Uterus (tissue), 3 donors: ENCODE measurements at regions not wholly inside any gene's neighbourhood (a gene's known extent, or its start where the extent isn't known, plus 50 kb on each side); places are given as distances from the start of the nearest gene placed in this dataset.
"Not testable (repeated sequence)": the region's sequence is repeated elsewhere in the genome, so short reads cannot be mapped to it uniquely, and the experiment has no call there.

Experiments
- DNase-seq, 2 donors: peaks; one replicate each; pipeline ENCODE4 v3.0.0-alpha.2; 2019 to 2020
- H3K27ac ChIP-seq, 2 donors: fragments of 200-600 bp; sonication (generic); 1 replicate in 1 of 2; 2 replicates in 1 of 2; pipeline ENCODE4 v1.5.1; 2016 to 2018
- H3K27me3 ChIP-seq, 2 donors: fragments of 200-600 bp; sonication (generic); one replicate each; pipeline ENCODE4 v1.5.1; 2018 to 2019; ENCODE audit warnings: control low read depth in 1 of 2
- H3K36me3 ChIP-seq, 2 donors: fragments of 200-600 bp; sonication (generic); one replicate each; pipeline ENCODE4 v1.5.1; 2019; ENCODE audit warnings: control low read depth in 1 of 2
- H3K4me1 ChIP-seq, 2 donors: fragments of 200-600 bp; sonication (generic); one replicate each; pipeline ENCODE4 v1.5.1; 2018 to 2019; ENCODE audit warnings: control low read depth in 1 of 2
- H3K4me3 ChIP-seq, 2 donors: fragments of 200-600 bp; sonication (generic); 1 replicate in 1 of 2; 2 replicates in 1 of 2; pipeline ENCODE4 v1.5.1; 2018 to 2019; ENCODE audit warnings: mild to moderate bottlenecking in 1 of 2
- H3K9me3 ChIP-seq, 2 donors: fragments of 200-600 bp; sonication (generic); one replicate each; pipeline ENCODE4 v1.5.1; 2019; ENCODE audit warnings: control low read depth in 1 of 2
- CTCF ChIP-seq, 4 experiments: fragments of 200-600 bp in 2 of 4; fragments of 450-650 bp in 2 of 4; sonication (generic) in 2 of 4; IDR thresholded peaks; one replicate each; pipeline ENCODE4 v1.5.1; 2016 to 2019; ENCODE audit warnings: antibody characterized with exemption in 4 of 4, mild to moderate bottlenecking in 2 of 4, moderate library complexity in 1 of 4
- POLR2A ChIP-seq, 2 donors: fragments of 450-650 bp; IDR thresholded peaks; one replicate each; pipeline ENCODE4 v1.6.1; 2016; ENCODE audit warnings: antibody characterized with exemption in 2 of 2, mild to moderate bottlenecking in 1 of 2, moderate library complexity in 1 of 2
- intact Hi-C: fragments of 100-400 bp; cut with DNase I; formaldehyde crosslinking; loops from one replicate; pipeline ENCODE4 v1.15.1; 2023; ENCODE audit warnings: low total_unique reads
- donor health status: DM: yes; HTN: yes; CAD: no.

GRCh38 chr7:138396251-138397070 is 63.6 kb upstream of the TRIM24 start:
- no peak for DNase-seq

GRCh38 chr7:138397071-138397433 is 63.0 kb upstream of the TRIM24 start:
- H3K27ac ChIP-seq, DNase-seq, H3K4me3 ChIP-seq, intact Hi-C loops, H3K4me1 ChIP-seq, H3K36me3 ChIP-seq, H3K27me3 ChIP-seq, H3K9me3 ChIP-seq: not testable (repeated sequence)

More at GRCh38 chr7:138396251-138397070, 63.6 kb upstream of the TRIM24 start:
- Histone ChIP-seq H3K4me3 (no peak overlapping the region), H3K4me1 (no peaks in the 10 kb centered on the region), H3K9me3 (no peaks in the 10 kb centered on the region), H3K27ac (no peak overlapping the region), H3K27me3 (no peaks in the 10 kb centered on the region), H3K36me3 (no peaks in the 10 kb centered on the region)
- TF ChIP-seq POLR2A (IDR thresholded peaks at IDR 0.05) = no peak
- TF ChIP-seq CTCF (IDR thresholded peaks at IDR 0.05) = no peak
- intact Hi-C loops = no loop called here

DNA sequence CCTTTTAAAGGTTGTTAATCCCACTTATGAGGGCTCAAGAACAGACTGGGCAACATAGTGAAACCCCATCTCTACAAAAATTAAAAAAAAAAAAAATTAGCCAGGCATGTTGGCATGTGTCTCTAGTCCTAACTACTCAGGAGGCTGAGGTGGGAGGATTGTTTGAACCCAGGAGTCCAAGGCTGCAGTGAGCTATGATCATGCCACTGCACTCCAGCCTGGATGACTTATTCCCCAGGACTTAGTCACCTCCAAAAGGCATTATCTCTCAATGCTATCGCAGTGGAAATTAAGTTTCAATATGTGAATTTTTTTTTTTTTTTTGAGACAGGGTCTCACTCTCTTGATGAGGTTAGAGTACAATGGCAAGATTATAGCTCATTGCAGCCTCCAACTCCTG is 61.2 kb upstream of the TRIM24 start:
- DNase-seq = no peak
- intact Hi-C loops = no loop called here

DNA sequence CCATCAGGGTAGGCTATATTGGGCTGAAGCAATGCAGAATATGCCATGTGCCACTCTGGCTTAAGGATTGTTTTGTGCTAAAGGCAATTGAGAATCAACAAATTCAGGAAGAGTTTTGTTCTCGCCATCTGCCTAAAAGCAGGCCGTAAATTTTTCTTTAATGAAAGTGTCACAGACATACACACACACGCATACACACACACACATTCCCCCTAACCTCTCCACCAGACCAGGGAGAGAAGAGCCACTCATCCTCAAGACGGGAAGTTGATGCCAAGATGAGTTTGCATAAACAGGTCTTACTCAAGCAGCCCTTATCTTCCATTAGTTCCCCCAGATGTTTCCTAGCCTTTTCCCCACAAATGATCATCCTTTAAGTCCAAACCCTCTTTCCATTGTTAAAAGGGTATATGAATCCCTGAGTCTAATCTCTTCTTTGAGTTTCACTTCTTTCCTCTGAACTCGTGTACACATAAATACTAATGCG is 59.6 kb upstream of the TRIM24 start:
- Histone ChIP-seq H3K36me3 (no peaks in the 10 kb centered on the region), H3K27me3 (no peaks in the 10 kb centered on the region), H3K4me1 (no peaks in the 10 kb centered on the region), H3K27ac (no peak overlapping the region), H3K9me3 (no peaks in the 10 kb centered on the region), H3K4me3 (no peak overlapping the region)
- intact Hi-C loops = no loop called here
- no peak for DNase-seq
- no peak for TF ChIP-seq CTCF (IDR thresholded peaks at IDR 0.05)
- no peak for TF ChIP-seq POLR2A (IDR thresholded peaks at IDR 0.05)

More for the DNA sequence above, 61.2 kb upstream of the TRIM24 start:
- Histone ChIP-seq H3K4me3 (no peak overlapping the region), H3K4me1 (no peaks in the 10 kb centered on the region), H3K27me3 (no peaks in the 10 kb centered on the region), H3K27ac (no peak overlapping the region), H3K9me3 (no peaks in the 10 kb centered on the region), H3K36me3 (no peaks in the 10 kb centered on the region)
- TF ChIP-seq POLR2A (IDR thresholded peaks at IDR 0.05) (no peak), CTCF (IDR thresholded peaks at IDR 0.05) (no peak)

DNA sequence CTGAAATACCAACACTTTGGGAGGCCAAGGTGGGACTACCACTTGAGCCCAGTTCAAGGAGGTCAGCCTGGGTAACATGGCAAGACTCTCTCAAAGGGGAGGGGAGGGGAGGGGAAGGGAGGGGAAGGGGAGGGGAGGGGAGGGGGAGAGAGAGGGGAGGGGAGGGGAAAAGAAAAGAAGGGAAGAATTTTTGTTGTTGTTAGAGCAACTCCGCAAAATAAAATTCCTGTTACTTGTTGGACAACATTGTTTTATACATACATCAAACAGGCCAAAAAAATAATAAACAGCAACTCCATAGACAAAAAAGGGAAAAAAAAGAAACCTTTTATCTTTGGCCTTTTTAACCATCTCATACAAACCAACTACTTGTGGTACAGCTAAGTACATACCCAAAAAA is 57.3 kb upstream of the TRIM24 start:
- Histone ChIP-seq H3K36me3 (no peaks in the 10 kb centered on the region), H3K27ac (no peak overlapping the region), H3K4me3 (no peak overlapping the region), H3K27me3 (no peaks in the 10 kb centered on the region), H3K9me3 (no peaks in the 10 kb centered on the region), H3K4me1 (no peaks in the 10 kb centered on the region)
- intact Hi-C loops = no loop called here
- TF ChIP-seq POLR2A (IDR thresholded peaks at IDR 0.05) = no peak
- no peak for TF ChIP-seq CTCF (IDR thresholded peaks at IDR 0.05)
- no peak for DNase-seq
